CD4-positive, CD25-positive, alpha-beta regulatory T cell (primary cell): ENCODE measurements at regions not wholly inside any gene's neighbourhood (a gene's known extent, or its start where the extent isn't known, plus 50 kb on each side); places are given as distances from the start of the nearest gene placed in this dataset.
A peak's percentile ranks its signal among the peaks of the same experiment; 100 is the strongest.

ENCODE experiments used
- ATAC-seq, 2 donors: fragments of 150-1000 bp; cut with Tn5 transposase; one replicate each; pipeline ENCODE4 v1.10.0; 2021; ENCODE audit warnings: low read depth in 2 of 2, moderate number of reproducible peaks in 2 of 2, moderate library complexity in 1 of 2
- DNase-seq, 3 donors: peaks; one replicate each; pipeline versions ENCODE4 v3.0.0 to v3.0.0-alpha.2; 2012 to 2022; ENCODE audit warnings: mixed read lengths in 1 of 3
- H3K27ac ChIP-seq: one replicate; pipeline ENCODE4 v1.7.0; 2013; ENCODE audit warnings: mild to moderate bottlenecking, low read length; ENCODE audit not compliant: insufficient read depth, poor library complexity, severe bottlenecking
- H3K27me3 ChIP-seq: one replicate; pipeline ENCODE4 v1.7.0; 2013; ENCODE audit warnings: low read length; ENCODE audit not compliant: control insufficient read depth, insufficient read depth
- H3K36me3 ChIP-seq: one replicate; pipeline ENCODE4 v1.7.0; 2013; ENCODE audit warnings: mild to moderate bottlenecking, low read length, moderate library complexity; ENCODE audit not compliant: control insufficient read depth, insufficient read depth
- H3K4me1 ChIP-seq: 2 replicates; pipeline ENCODE4 v1.7.0; 2013; ENCODE audit warnings: mild to moderate bottlenecking, low read length; ENCODE audit not compliant: insufficient read depth, control insufficient read depth, poor library complexity, severe bottlenecking
- H3K4me3 ChIP-seq: one replicate; pipeline ENCODE4 v1.7.0; 2013; ENCODE audit warnings: low read depth, mild to moderate bottlenecking, low read length, moderate library complexity
- H3K9me3 ChIP-seq, 2 experiments: 1 replicate in 1 of 2; 2 replicates in 1 of 2; pipeline ENCODE4 v1.7.0; 2013; ENCODE audit warnings: low read length in 2 of 2, mild to moderate bottlenecking in 1 of 2, moderate library complexity in 1 of 2; ENCODE audit not compliant: control insufficient read depth in 2 of 2
- H3K27ac Mint-ChIP-seq, 3 donors: one replicate each; pipeline ENCODE4 v1.8.0; 2020 to 2022; ENCODE audit warnings: mild to moderate bottlenecking in 3 of 3, mixed read lengths in 3 of 3, moderate library complexity in 2 of 3
- H3K27me3 Mint-ChIP-seq: one replicate; pipeline ENCODE4 v1.8.0; 2022; ENCODE audit warnings: mild to moderate bottlenecking, mixed read lengths
- H3K36me3 Mint-ChIP-seq: one replicate; pipeline ENCODE4 v1.8.0; 2020; ENCODE audit warnings: mixed read lengths
- H3K4me1 Mint-ChIP-seq, 4 donors: one replicate each; pipeline ENCODE4 v1.8.0; 2020 to 2022; ENCODE audit warnings: mixed read lengths in 4 of 4, mild to moderate bottlenecking in 1 of 4
- H3K4me3 Mint-ChIP-seq, 4 donors: one replicate each; pipeline ENCODE4 v1.8.0; 2020 to 2022; ENCODE audit warnings: mild to moderate bottlenecking in 4 of 4, mixed read lengths in 4 of 4, moderate library complexity in 3 of 4
- H3K9me3 Mint-ChIP-seq, 7 donors: one replicate each; pipeline ENCODE4 v1.8.0; 2020 to 2022; ENCODE audit warnings: mixed read lengths in 7 of 7, mild to moderate bottlenecking in 3 of 7, moderate library complexity in 2 of 7

- Histone ChIP-seq H3K4me1 (no peaks in the 10 kb centered on the region), H3K9me3 (no peaks in the 10 kb centered on the region), H3K27me3 (no peaks in the 10 kb centered on the region), H3K27ac (no peak overlapping the region), H3K4me3 (no peak overlapping the region), H3K36me3 (no peaks in the 10 kb centered on the region)
- Mint-ChIP-seq H3K4me3 (no peak overlapping the region), H3K9me3 (peaks cover 0 to 2% (median 0%) of the 10 kb centered on the region in 7 donors), H3K27ac (peak overlapping the region in 1 of 3 donors; percentile 44), H3K4me1 (no peaks in the 10 kb centered on the region), H3K36me3 (no peaks in the 10 kb centered on the region), H3K27me3 (peaks cover 5% of the 10 kb centered on the region)
- ATAC-seq (no peak), DNase-seq (no peak)
Measured at GRCh38 chr2:226337941-226338600, 461.5 kb downstream of the IRS1 start.

- Histone ChIP-seq H3K36me3 (no peaks in the 10 kb centered on the region), H3K9me3 (no peaks in the 10 kb centered on the region), H3K4me1 (no peaks in the 10 kb centered on the region), H3K27ac (no peak overlapping the region), H3K4me3 (no peak overlapping the region), H3K27me3 (no peaks in the 10 kb centered on the region)
- Mint-ChIP-seq H3K36me3 (no peaks in the 10 kb centered on the region), H3K4me3 (no peak overlapping the region), H3K4me1 (no peaks in the 10 kb centered on the region), H3K9me3 (peaks cover 0 to 1% (median 0%) of the 10 kb centered on the region in 7 donors), H3K27ac (no peak overlapping the region), H3K27me3 (peaks cover 5% of the 10 kb centered on the region)
- ATAC-seq: no peak
- DNase-seq: no peak
Measured at GRCh38 chr2:226336283-226336682, 463.3 kb downstream of the IRS1 start.

- no peaks in the 10 kb centered on the region for H3K36me3 Mint-ChIP-seq
- ATAC-seq: no peak
- H3K27me3 Mint-ChIP-seq: peaks cover 5% of the 10 kb centered on the region
- DNase-seq: no peak
- H3K27ac ChIP-seq: no peak overlapping the region
- no peaks in the 10 kb centered on the region for H3K4me1 ChIP-seq
- no peaks in the 10 kb centered on the region for H3K4me1 Mint-ChIP-seq
- no peak overlapping the region for H3K27ac Mint-ChIP-seq
- H3K4me3 Mint-ChIP-seq: no peak overlapping the region
- no peaks in the 10 kb centered on the region for H3K36me3 ChIP-seq
- H3K27me3 ChIP-seq: no peaks in the 10 kb centered on the region
- no peaks in the 10 kb centered on the region for H3K9me3 ChIP-seq
- H3K9me3 Mint-ChIP-seq: peaks cover 0 to 1% (median 0%) of the 10 kb centered on the region in 7 donors
- H3K4me3 ChIP-seq: no peak overlapping the region
Measured at GRCh38 chr2:226334981-226335720, 464.5 kb downstream of the IRS1 start.

- Histone ChIP-seq H3K4me3 (no peak overlapping the region), H3K27ac (no peak overlapping the region), H3K27me3 (no peaks in the 10 kb centered on the region), H3K4me1 (no peaks in the 10 kb centered on the region), H3K36me3 (no peaks in the 10 kb centered on the region), H3K9me3 (no peaks in the 10 kb centered on the region)
- Mint-ChIP-seq H3K36me3 (no peaks in the 10 kb centered on the region), H3K27ac (no peak overlapping the region), H3K27me3 (no peaks in the 10 kb centered on the region), H3K9me3 (peaks cover 0 to 1% (median 0%) of the 10 kb centered on the region in 7 donors), H3K4me3 (no peak overlapping the region), H3K4me1 (no peaks in the 10 kb centered on the region)
- ATAC-seq (no peak), DNase-seq (no peak)
Measured at GRCh38 chr2:226333388-226333787, 466.2 kb downstream of the IRS1 start.

GRCh38 chr2:226330206-226330605 lies 469.4 kb downstream of the IRS1 start:
- H3K4me3 ChIP-seq: no peak overlapping the region
- no peaks in the 10 kb centered on the region for H3K4me1 ChIP-seq
- no peaks in the 10 kb centered on the region for H3K27me3 ChIP-seq
- Mint-ChIP-seq H3K27me3 (no peaks in the 10 kb centered on the region), H3K4me1 (no peaks in the 10 kb centered on the region), H3K36me3 (no peaks in the 10 kb centered on the region), H3K27ac (no peak overlapping the region), H3K4me3 (no peak overlapping the region), H3K9me3 (peaks cover 0 to 5% (median 0%) of the 10 kb centered on the region in 7 donors)
- no peak overlapping the region for H3K27ac ChIP-seq
- H3K9me3 ChIP-seq: no peaks in the 10 kb centered on the region
- H3K36me3 ChIP-seq: no peaks in the 10 kb centered on the region
- ATAC-seq: no peak
- DNase-seq: no peak

GRCh38 chr2:226329180-226329579 lies 470.4 kb downstream of the IRS1 start:
- Histone ChIP-seq H3K36me3 (no peaks in the 10 kb centered on the region), H3K4me3 (no peak overlapping the region), H3K4me1 (no peaks in the 10 kb centered on the region), H3K27ac (no peak overlapping the region), H3K9me3 (no peaks in the 10 kb centered on the region), H3K27me3 (no peaks in the 10 kb centered on the region)
- H3K4me1 Mint-ChIP-seq: no peaks in the 10 kb centered on the region
- peaks cover 0 to 4% (median 0%) of the 10 kb centered on the region in 7 donors for H3K9me3 Mint-ChIP-seq
- no peak for DNase-seq
- ATAC-seq: no peak
- no peak overlapping the region for H3K27ac Mint-ChIP-seq
- H3K4me3 Mint-ChIP-seq: no peak overlapping the region
- H3K27me3 Mint-ChIP-seq: no peaks in the 10 kb centered on the region
- H3K36me3 Mint-ChIP-seq: no peaks in the 10 kb centered on the region

GRCh38 chr2:226327830-226328229 lies 471.8 kb downstream of the IRS1 start:
- no peaks in the 10 kb centered on the region for H3K4me1 ChIP-seq
- no peak overlapping the region for H3K27ac ChIP-seq
- H3K27ac Mint-ChIP-seq: no peak overlapping the region
- H3K4me3 ChIP-seq: no peak overlapping the region
- peaks cover 0 to 4% (median 0%) of the 10 kb centered on the region in 7 donors for H3K9me3 Mint-ChIP-seq
- H3K36me3 Mint-ChIP-seq: no peaks in the 10 kb centered on the region
- DNase-seq: no peak
- H3K27me3 ChIP-seq: no peaks in the 10 kb centered on the region
- no peaks in the 10 kb centered on the region for H3K4me1 Mint-ChIP-seq
- H3K9me3 ChIP-seq: no peaks in the 10 kb centered on the region
- no peaks in the 10 kb centered on the region for H3K27me3 Mint-ChIP-seq
- no peak overlapping the region for H3K4me3 Mint-ChIP-seq
- H3K36me3 ChIP-seq: no peaks in the 10 kb centered on the region
- no peak for ATAC-seq

- Mint-ChIP-seq H3K36me3 (no peaks in the 10 kb centered on the region), H3K27me3 (no peaks in the 10 kb centered on the region), H3K27ac (no peak overlapping the region), H3K9me3 (peaks cover 0 to 4% (median 0%) of the 10 kb centered on the region in 7 donors), H3K4me1 (no peaks in the 10 kb centered on the region), H3K4me3 (no peak overlapping the region)
- Histone ChIP-seq H3K9me3 (no peaks in the 10 kb centered on the region), H3K27ac (no peak overlapping the region), H3K36me3 (no peaks in the 10 kb centered on the region), H3K4me1 (no peaks in the 10 kb centered on the region), H3K4me3 (no peak overlapping the region), H3K27me3 (no peaks in the 10 kb centered on the region)
- ATAC-seq (no peak), DNase-seq (no peak)
Measured at GRCh38 chr2:226325526-226325925, 474.1 kb downstream of the IRS1 start.
